A673 (cell line): ENCODE measurements at regions not wholly inside any gene's neighbourhood (a gene's known extent, or its start where the extent isn't known, plus 50 kb on each side); places are given as distances from the start of the nearest gene placed in this dataset.

Experiments
- EZH2 ChIP-seq: fragments of 200-600 bp; sonication (generic); IDR thresholded peaks from 2 replicates; pipeline ENCODE4 v1.6.1; 2017; ENCODE audit warnings: borderline replicate concordance, low read depth, mild to moderate bottlenecking, mixed read lengths, antibody characterized with exemption, low read length; ENCODE audit not compliant: poor library complexity, severe bottlenecking
- TF ChIP-seq, protein P1 (sequence below): fragments of 300-800, 200-600 bp; sonication (generic); conservative IDR thresholded peaks from 2 replicates; pipeline ENCODE4 v1.5.1; 2017; ENCODE audit warnings: low read depth, mild to moderate bottlenecking, antibody characterized with exemption, low read length, moderate library complexity, mixed read lengths

GRCh38 chr10:8312781-8313180 lies 258.3 kb downstream of the GATA3 start:
- TF ChIP-seq, protein P1, sequence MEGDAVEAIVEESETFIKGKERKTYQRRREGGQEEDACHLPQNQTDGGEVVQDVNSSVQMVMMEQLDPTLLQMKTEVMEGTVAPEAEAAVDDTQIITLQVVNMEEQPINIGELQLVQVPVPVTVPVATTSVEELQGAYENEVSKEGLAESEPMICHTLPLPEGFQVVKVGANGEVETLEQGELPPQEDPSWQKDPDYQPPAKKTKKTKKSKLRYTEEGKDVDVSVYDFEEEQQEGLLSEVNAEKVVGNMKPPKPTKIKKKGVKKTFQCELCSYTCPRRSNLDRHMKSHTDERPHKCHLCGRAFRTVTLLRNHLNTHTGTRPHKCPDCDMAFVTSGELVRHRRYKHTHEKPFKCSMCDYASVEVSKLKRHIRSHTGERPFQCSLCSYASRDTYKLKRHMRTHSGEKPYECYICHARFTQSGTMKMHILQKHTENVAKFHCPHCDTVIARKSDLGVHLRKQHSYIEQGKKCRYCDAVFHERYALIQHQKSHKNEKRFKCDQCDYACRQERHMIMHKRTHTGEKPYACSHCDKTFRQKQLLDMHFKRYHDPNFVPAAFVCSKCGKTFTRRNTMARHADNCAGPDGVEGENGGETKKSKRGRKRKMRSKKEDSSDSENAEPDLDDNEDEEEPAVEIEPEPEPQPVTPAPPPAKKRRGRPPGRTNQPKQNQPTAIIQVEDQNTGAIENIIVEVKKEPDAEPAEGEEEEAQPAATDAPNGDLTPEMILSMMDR: no peak
- no peak for TF ChIP-seq EZH2
